ENCODE measurements at regions not wholly inside any gene's neighbourhood (a gene's known extent, or its start where the extent isn't known, plus 50 kb on each side); places are given as distances from the start of the nearest gene placed in this dataset.

- TF ChIP-seq CTCF (IDR thresholded peaks at IDR 0.05) = no peak
- TF ChIP-seq EZH2 (IDR thresholded peaks at IDR 0.05) = no peak
Observed at GRCh38 chr13:69580255-69580654, 527.4 kb upstream of the ATXN8OS start.

All from neural progenitor cell (in vitro differentiated cells).